Left lung (tissue), 4 donors: ENCODE measurements at regions not wholly inside any gene's neighbourhood (a gene's known extent, or its start where the extent isn't known, plus 50 kb on each side); places are given as distances from the start of the nearest gene placed in this dataset.

ENCODE experiments used
- ATAC-seq: fragments of 200-7000 bp; cut with Tn5 transposase; one replicate; pipeline ENCODE4 v1.9.1; 2020; ENCODE audit warnings: moderate library complexity
- DNase-seq, 4 donors: peaks; one replicate each; pipeline ENCODE4 v3.0.0-alpha.2; 2013 to 2020
- H3K27ac ChIP-seq, 2 donors: fragments of 200-600 bp; sonication (generic) in 1 of 2; one replicate each; pipeline versions ENCODE4 v1.5.0 to v1.8.0; 2020 to 2021
- H3K27me3 ChIP-seq, 2 donors: fragments of 200-600 bp; sonication (generic) in 1 of 2; one replicate each; pipeline versions ENCODE4 v1.5.0 to v1.8.0; 2020 to 2021
- H3K36me3 ChIP-seq, 2 donors: fragments of 200-600 bp; sonication (generic) in 1 of 2; one replicate each; pipeline versions ENCODE4 v1.5.0 to v1.8.0; 2020 to 2021
- H3K4me1 ChIP-seq, 2 donors: fragments of 200-600 bp; one replicate each; pipeline ENCODE4 v1.8.0; 2021
- H3K4me3 ChIP-seq, 2 donors: fragments of 200-600 bp; sonication (generic) in 1 of 2; one replicate each; pipeline versions ENCODE4 v1.5.0 to v1.8.0; 2020 to 2021; ENCODE audit warnings: mild to moderate bottlenecking in 1 of 2
- H3K9me3 ChIP-seq, 2 donors: fragments of 200-600 bp; sonication (generic) in 1 of 2; one replicate each; pipeline versions ENCODE4 v1.5.0 to v1.8.0; 2020 to 2021
- CTCF ChIP-seq, 2 donors: fragments of 200-600 bp; sonication (generic) in 1 of 2; IDR thresholded peaks; one replicate each; pipeline versions ENCODE4 v1.5.0 to v1.8.0; 2021; ENCODE audit warnings: antibody characterized with exemption in 2 of 2
- intact Hi-C, 2 donors: fragments of 100-400 bp; cut with DNase I; formaldehyde crosslinking; loops; one replicate each; pipeline versions ENCODE4 v1.11.2 to v1.14.2; 2022
- donor health status: DM: no; HTN: yes; CAD: no.
- donor health status: DM: no; HTN: no; CAD: no.

GRCh38 chrX:104343428-104344129 is 88.8 kb upstream of the ESX1 start:
- peak in 2 of 4 donors; percentile 3 to 24 for DNase-seq
- peak in 1 of 2 donors; percentile 24 for TF ChIP-seq CTCF (IDR thresholded peaks at IDR 0.05)
- ATAC-seq: peak; percentile 80
- Histone ChIP-seq H3K4me3 (no peak overlapping the region), H3K36me3 (no peaks in the 10 kb centered on the region), H3K27ac (no peak overlapping the region), H3K9me3 (no peaks in the 10 kb centered on the region), H3K27me3 (peaks cover 0 to 14% of the 10 kb centered on the region in 2 donors), H3K4me1 (no peaks in the 10 kb centered on the region)
- intact Hi-C loops: no loop called here

- intact Hi-C loops: no loop called here
- no peak for DNase-seq
- no peaks in the 10 kb centered on the region for H3K4me1 ChIP-seq
- no peaks in the 10 kb centered on the region for H3K36me3 ChIP-seq
- no peak overlapping the region for H3K4me3 ChIP-seq
- peaks cover 0 to 14% of the 10 kb centered on the region in 2 donors for H3K27me3 ChIP-seq
- no peak overlapping the region for H3K27ac ChIP-seq
- TF ChIP-seq CTCF (IDR thresholded peaks at IDR 0.05): no peak
- no peaks in the 10 kb centered on the region for H3K9me3 ChIP-seq
- ATAC-seq: peak; percentile 56
These were observed 87.3 kb upstream of the ESX1 start for GRCh38 chrX:104342065-104342464.

- no peaks in the 10 kb centered on the region for H3K4me1 ChIP-seq
- no peak overlapping the region for H3K4me3 ChIP-seq
- H3K36me3 ChIP-seq: no peaks in the 10 kb centered on the region
- no peak for TF ChIP-seq CTCF (IDR thresholded peaks at IDR 0.05)
- intact Hi-C loops: no loop called here
- no peaks in the 10 kb centered on the region for H3K9me3 ChIP-seq
- DNase-seq (no peak), ATAC-seq (peak; percentile 64)
- H3K27me3 ChIP-seq: no peaks in the 10 kb centered on the region
- no peak overlapping the region for H3K27ac ChIP-seq
These were observed 81.0 kb upstream of the ESX1 start for GRCh38 chrX:104335756-104336155.

GRCh38 chrX:104334971-104335370 is 80.2 kb upstream of the ESX1 start:
- Histone ChIP-seq H3K9me3 (no peaks in the 10 kb centered on the region), H3K4me3 (no peak overlapping the region), H3K27ac (no peak overlapping the region), H3K36me3 (no peaks in the 10 kb centered on the region), H3K4me1 (no peaks in the 10 kb centered on the region), H3K27me3 (no peaks in the 10 kb centered on the region)
- DNase-seq: no peak
- ATAC-seq: no peak
- TF ChIP-seq CTCF (IDR thresholded peaks at IDR 0.05): no peak
- intact Hi-C loops: no loop called here

- no peaks in the 10 kb centered on the region for H3K4me1 ChIP-seq
- DNase-seq (no peak), ATAC-seq (no peak)
- no peaks in the 10 kb centered on the region for H3K27me3 ChIP-seq
- H3K36me3 ChIP-seq: no peaks in the 10 kb centered on the region
- no peak for TF ChIP-seq CTCF (IDR thresholded peaks at IDR 0.05)
- no peaks in the 10 kb centered on the region for H3K9me3 ChIP-seq
- no peak overlapping the region for H3K27ac ChIP-seq
- intact Hi-C loops: no loop called here
- H3K4me3 ChIP-seq: no peak overlapping the region
These were observed 76.2 kb upstream of the ESX1 start for GRCh38 chrX:104330966-104331365.
